Testis (tissue), 2 donors: ENCODE measurements at regions not wholly inside any gene's neighbourhood (a gene's known extent, or its start where the extent isn't known, plus 50 kb on each side); places are given as distances from the start of the nearest gene placed in this dataset.

Experiments
- DNase-seq: peaks from one replicate; pipeline ENCODE4 v3.0.0-alpha.2; 2019
- H3K27ac ChIP-seq, 2 donors: fragments of 200-600 bp; sonication (generic); one replicate each; pipeline ENCODE4 v1.5.1; 2019
- H3K27me3 ChIP-seq: fragments of 200-600 bp; sonication (generic); one replicate; pipeline ENCODE4 v1.5.1; 2019
- H3K36me3 ChIP-seq: fragments of 200-600 bp; sonication (generic); one replicate; pipeline ENCODE4 v1.5.1; 2017; ENCODE audit warnings: low read depth; ENCODE audit errors: missing control alignments
- H3K4me1 ChIP-seq: fragments of 200-600 bp; sonication (generic); one replicate; pipeline ENCODE4 v1.5.1; 2019
- H3K4me3 ChIP-seq, 2 donors: fragments of 200-600 bp; sonication (generic); one replicate each; pipeline ENCODE4 v1.5.1; 2017 to 2019
- H3K9me3 ChIP-seq: fragments of 200-600 bp; sonication (generic); one replicate; pipeline ENCODE4 v1.5.1; 2017
- POLR2A ChIP-seq: fragments of 450-650 bp; IDR thresholded peaks from one replicate; pipeline ENCODE4 v1.6.1; 2017; ENCODE audit warnings: antibody characterized with exemption, mild to moderate bottlenecking, moderate library complexity
- WGBS, 2 donors: methylation state at CpG; one replicate each; pipeline ENCODE4 v1.1.5; 2018; 5-methylcytosine and 5-hydroxymethylcytosine counted together
- intact Hi-C: fragments of 100-400 bp; cut with DNase I; formaldehyde crosslinking; loops from one replicate; pipeline ENCODE4 v1.15.1; 2023; ENCODE audit warnings: low total_unique reads
- TF ChIP-seq, protein P1 (sequence below), 3 experiments: fragments of 450-650 bp in 2 of 3; fragments of 200-600 bp in 1 of 3; sonication (generic) in 1 of 3; IDR thresholded peaks; one replicate each; pipeline ENCODE4 v1.5.1; 2016 to 2019; ENCODE audit warnings: antibody characterized with exemption in 3 of 3, mild to moderate bottlenecking in 2 of 3, moderate library complexity in 1 of 3

DNA sequence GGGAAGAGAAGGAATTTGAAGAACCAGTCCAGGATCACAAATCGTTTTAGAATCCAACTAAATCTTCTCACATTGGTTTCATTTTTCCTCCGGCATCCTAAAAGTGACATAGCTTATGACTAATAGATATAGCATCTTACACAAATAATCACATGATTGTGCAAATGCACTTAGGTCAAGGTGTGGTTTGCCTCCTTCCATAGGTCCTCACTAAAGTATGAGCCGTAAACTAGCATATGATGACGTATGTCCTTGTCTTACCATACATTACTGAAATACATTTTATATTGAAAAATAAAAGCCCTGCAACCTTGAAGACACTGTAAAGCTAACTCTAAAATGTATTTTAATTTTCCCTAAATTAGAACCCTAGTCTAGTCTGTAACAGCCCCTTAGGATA is 362.7 kb upstream of the ADAMTS16 start:
- TF ChIP-seq, protein P1, sequence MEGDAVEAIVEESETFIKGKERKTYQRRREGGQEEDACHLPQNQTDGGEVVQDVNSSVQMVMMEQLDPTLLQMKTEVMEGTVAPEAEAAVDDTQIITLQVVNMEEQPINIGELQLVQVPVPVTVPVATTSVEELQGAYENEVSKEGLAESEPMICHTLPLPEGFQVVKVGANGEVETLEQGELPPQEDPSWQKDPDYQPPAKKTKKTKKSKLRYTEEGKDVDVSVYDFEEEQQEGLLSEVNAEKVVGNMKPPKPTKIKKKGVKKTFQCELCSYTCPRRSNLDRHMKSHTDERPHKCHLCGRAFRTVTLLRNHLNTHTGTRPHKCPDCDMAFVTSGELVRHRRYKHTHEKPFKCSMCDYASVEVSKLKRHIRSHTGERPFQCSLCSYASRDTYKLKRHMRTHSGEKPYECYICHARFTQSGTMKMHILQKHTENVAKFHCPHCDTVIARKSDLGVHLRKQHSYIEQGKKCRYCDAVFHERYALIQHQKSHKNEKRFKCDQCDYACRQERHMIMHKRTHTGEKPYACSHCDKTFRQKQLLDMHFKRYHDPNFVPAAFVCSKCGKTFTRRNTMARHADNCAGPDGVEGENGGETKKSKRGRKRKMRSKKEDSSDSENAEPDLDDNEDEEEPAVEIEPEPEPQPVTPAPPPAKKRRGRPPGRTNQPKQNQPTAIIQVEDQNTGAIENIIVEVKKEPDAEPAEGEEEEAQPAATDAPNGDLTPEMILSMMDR (IDR thresholded peaks at IDR 0.05), result no peak
- no peak for TF ChIP-seq POLR2A
- DNase-seq, result no peak
- H3K36me3 ChIP-seq, result no peaks in the 10 kb centered on the region
- no peak overlapping the region for H3K4me3 ChIP-seq
- intact Hi-C loops, result no loop called here
- H3K4me1 ChIP-seq, result no peaks in the 10 kb centered on the region
- H3K9me3 ChIP-seq, result no peaks in the 10 kb centered on the region
- no peaks in the 10 kb centered on the region for H3K27me3 ChIP-seq
- H3K27ac ChIP-seq, result no peak overlapping the region
- 91% methylated on average over 4 of the region's 4 CpGs for WGBS, 2 donors

DNA sequence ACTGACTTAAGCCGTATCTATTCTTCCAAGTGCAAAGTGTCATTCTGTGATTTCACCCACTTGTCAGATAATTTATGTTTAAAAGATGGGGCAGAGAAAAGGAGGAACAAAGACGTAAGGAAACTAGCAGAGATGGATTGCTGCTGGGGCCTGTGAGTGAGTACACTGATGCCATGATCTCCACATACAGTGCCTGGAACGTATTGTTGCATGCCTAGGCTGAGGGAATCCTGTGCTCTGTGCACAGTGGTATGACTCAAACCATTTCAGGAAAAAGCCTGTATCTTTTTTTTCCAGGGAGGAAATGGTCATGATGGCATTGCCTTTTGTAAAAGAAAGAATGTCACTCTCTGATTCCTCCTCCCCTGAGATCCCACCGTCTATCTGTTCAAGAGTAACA is 359.5 kb upstream of the ADAMTS16 start:
- DNase-seq, result no peak
- intact Hi-C loops, result no loop called here
- 37 to 56% methylated on average over 4 of the region's 4 CpGs for WGBS, 2 donors

DNA sequence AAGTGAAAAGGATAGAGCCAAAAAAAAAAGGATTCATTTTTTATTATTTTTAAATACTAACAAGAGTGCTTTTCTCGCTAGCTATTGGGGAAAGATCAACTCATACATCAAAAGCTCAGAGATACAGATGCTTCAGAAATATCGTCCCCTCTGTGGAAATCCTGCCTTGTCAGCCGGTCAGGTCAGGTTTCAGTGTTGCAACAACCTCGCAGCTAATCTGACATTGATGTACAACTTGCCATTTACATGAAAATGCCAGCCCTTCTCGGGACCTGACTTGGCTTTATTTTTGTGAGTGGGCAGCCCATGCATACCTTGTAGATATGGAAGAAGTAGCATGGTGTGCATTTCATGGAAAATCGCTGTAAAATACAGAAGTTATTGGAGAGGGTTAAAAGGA is 358.8 kb upstream of the ADAMTS16 start:
- Histone ChIP-seq H3K36me3 (no peaks in the 10 kb centered on the region), H3K4me3 (no peak overlapping the region), H3K27ac (no peak overlapping the region), H3K9me3 (no peaks in the 10 kb centered on the region), H3K27me3 (no peaks in the 10 kb centered on the region), H3K4me1 (no peaks in the 10 kb centered on the region)
- 56 to 59% methylated on average over 6 of the region's 6 CpGs for WGBS, 2 donors
- intact Hi-C loops, result no loop called here
- no peak for TF ChIP-seq POLR2A
- TF ChIP-seq, protein P1 (IDR thresholded peaks at IDR 0.05), result no peak
- no peak for DNase-seq

More for the DNA sequence above, 359.5 kb upstream of the ADAMTS16 start:
- Histone ChIP-seq H3K27ac (no peak overlapping the region), H3K36me3 (no peaks in the 10 kb centered on the region), H3K4me3 (no peak overlapping the region), H3K9me3 (no peaks in the 10 kb centered on the region), H3K27me3 (no peaks in the 10 kb centered on the region), H3K4me1 (no peaks in the 10 kb centered on the region)
- no peak for TF ChIP-seq POLR2A
- TF ChIP-seq, protein P1 (IDR thresholded peaks at IDR 0.05), result no peak

DNA sequence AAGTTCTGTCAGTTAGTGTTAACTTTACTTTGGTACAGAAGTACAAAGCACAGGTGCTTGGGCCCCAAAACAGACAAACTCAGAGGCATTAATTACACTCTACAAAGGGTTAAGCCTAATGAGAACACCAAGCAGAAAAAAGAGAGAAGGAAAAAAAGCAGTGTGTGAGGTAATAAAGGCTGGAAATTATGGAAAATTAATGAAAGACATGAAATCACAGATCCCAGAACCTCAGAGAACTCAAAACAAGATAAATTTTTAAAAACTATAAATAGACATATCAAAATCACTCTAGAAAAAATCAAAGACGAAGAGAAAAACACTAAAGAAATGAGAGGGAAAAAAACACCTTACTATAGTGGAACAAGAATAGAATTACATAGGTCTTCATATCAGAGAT is 354.2 kb upstream of the ADAMTS16 start:
- no peak for DNase-seq
- no peak overlapping the region for H3K27ac ChIP-seq
- H3K27me3 ChIP-seq, result no peaks in the 10 kb centered on the region
- H3K36me3 ChIP-seq, result no peaks in the 10 kb centered on the region
- H3K4me3 ChIP-seq, result no peak overlapping the region
- H3K4me1 ChIP-seq, result no peaks in the 10 kb centered on the region
- TF ChIP-seq, protein P1 (IDR thresholded peaks at IDR 0.05), result no peak
- TF ChIP-seq POLR2A, result no peak
- WGBS, 2 donors, result 76 to 77% methylated on average over 1 of the region's 1 CpG
- intact Hi-C loops, result no loop called here
- H3K9me3 ChIP-seq, result no peaks in the 10 kb centered on the region

DNA sequence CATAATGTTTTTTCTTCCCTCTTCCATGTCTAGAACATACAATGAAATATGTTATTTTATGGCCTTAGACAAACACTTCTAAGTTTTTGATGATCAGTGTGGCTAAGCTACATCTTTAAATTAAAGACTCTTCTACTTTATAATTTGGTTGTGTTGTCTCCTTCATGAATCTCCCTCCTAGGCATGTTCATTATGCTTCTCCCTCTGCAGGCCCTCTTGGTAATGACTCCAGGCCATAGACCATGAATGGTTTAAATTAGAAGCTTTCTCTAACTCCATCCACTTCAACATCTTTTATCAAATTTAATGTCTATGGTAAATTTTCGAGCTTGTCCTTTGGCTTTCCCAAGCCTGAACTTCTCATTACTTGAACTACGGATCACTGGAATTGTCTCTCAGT is 342.7 kb upstream of the ADAMTS16 start:
- TF ChIP-seq POLR2A, result no peak
- TF ChIP-seq, protein P1 (IDR thresholded peaks at IDR 0.05), result no peak
- no peaks in the 10 kb centered on the region for H3K27me3 ChIP-seq
- no peaks in the 10 kb centered on the region for H3K9me3 ChIP-seq
- WGBS, 2 donors, result 86 to 87% methylated on average over 2 of the region's 2 CpGs
- no peak overlapping the region for H3K4me3 ChIP-seq
- H3K27ac ChIP-seq, result no peak overlapping the region
- intact Hi-C loops, result no loop called here
- no peaks in the 10 kb centered on the region for H3K36me3 ChIP-seq
- H3K4me1 ChIP-seq, result no peaks in the 10 kb centered on the region
- DNase-seq, result no peak
